GM11168 (cell line): ENCODE measurements at regions not wholly inside any gene's neighbourhood (a gene's known extent, or its start where the extent isn't known, plus 50 kb on each side); places are given as distances from the start of the nearest gene placed in this dataset.

Experiments used
- in situ Hi-C: fragments of 300-500 bp; cut with MboI; formaldehyde crosslinking; loops from one replicate; pipeline ENCODE4 v1.12.0; 2022; ENCODE audit warnings: low sequenced_read_pairs; ENCODE audit not compliant: unreplicated experiment

DNA sequence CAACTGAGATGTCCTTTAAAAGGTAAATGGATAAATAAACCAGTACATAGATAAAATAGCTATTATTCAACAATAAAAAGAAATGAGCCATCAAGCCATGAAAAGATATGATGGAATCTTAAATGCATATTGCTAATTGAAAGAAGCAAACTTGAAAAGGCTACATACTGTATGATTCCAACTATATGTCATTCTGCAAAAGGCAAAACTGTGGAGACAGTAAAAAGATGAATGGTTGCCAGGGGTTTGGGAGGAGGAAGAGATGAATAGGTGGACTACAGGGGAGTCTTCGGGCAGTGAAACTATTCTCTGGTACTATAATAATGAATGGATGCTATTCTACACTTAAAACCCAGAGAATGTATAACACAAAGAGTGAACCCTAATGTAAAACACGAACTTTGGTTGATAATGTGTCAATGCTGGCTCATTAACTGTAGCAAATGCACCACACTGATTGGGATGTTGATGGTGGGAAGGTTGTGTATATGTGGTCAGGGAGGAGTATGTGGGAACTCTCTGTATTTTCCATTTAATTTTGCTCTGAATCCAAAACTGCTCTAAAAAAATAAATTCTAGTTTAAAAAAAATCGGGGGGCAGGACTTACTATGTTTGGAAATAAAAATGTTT is 73.7 kb upstream of the MYCN start:
- in situ Hi-C loops = no loop called here

DNA sequence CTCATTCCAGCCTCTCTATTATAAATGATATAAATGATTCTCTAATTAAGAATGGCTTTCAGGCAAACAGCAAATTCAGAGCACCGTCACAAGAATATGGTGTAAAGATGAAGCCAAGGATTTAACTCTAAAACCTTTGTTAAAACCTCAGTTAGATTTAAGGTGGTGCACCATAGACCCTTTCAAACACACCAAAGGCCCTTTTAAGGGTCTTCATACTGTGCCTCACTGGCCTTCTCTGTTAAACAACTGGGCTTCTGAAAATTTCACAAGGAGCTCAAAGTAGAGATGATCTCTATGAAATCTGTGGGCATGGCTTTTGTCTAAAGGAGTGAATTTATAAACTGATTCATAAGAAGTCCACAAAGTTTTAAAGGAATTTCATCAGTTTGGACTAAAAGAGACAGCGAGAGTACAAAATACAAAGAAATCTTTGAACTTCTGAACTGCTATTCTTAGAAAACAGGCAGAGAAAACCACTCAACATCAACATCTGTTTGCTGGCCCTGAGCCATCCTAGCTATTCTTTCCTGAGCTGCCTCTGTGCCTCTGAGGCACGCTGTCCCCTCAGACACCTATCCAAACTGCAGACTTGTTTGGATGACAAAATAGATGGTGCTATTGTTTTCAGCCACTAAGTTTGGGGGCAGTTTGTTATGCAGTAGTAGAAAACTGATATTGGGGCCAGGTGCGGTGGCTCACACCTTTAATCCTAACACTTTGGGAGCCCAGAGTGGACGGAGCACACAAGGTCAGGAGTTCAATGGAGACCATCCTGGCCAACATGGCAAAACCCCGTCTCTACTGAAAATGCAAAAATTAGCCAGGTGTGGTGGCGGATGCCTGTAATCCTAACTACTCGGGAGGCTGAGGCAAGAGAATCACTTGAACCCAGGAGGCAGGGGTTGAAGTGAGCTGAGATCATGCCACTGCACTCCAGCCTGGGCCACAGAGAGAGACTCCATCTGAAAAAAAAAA is 72.9 kb upstream of the MYCN start:
- in situ Hi-C loops = no loop called here

DNA sequence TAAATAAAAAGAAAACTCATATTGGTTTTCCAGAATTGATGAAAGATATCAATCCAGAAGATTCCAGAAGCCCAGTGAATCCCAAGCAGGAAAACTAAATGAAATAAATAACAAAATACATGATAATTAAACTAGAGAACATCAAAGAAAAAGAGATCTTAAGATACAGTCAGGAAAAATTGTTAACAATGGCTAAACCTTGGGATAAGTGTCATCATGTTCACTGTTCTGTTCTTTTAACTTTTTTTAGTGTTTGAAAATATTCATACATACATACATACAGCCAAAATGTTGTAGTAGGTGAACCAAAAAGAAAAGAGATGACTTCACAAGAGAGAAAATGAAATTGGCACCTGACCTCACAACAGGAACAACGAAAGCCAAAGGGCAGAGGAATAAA is 72.2 kb upstream of the MYCN start:
- in situ Hi-C loops = no loop called here

DNA sequence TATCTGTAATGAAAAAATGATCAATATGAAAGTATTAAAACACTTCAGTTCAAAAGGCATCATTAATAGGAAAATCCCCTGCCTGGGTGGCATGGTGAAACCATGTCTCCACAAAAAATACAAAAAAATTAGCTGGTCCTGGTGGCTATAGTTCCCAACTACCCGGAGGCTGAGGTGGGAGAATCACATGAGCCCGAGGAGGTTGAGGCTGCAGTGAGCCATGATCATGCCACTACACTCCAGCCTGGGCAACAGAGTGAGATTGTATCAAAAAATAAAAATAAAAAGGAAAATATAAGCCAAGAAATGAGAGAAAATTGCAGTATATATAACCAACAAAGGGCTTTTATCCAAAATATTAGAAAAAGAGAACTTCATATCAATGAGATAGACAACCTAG is 71.6 kb upstream of the MYCN start:
- in situ Hi-C loops = no loop called here

DNA sequence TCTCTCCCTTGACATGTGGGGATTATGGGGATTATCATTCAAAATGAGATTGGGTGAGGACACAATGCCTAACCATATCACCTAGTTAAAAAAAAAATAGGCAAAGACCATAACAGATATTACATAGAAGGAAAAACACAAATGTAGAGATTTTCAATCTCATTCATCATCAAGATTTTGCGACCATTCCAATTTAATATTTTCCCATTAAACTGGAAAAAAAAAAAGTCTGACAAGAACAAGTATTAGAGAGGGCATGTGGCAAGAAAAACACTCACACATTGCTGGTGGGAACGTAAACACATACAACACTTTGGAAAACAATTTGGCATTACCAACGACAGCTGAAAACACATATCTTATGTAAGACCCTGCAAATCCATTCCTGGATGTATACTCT is 71.0 kb upstream of the MYCN start:
- in situ Hi-C loops = no loop called here

DNA sequence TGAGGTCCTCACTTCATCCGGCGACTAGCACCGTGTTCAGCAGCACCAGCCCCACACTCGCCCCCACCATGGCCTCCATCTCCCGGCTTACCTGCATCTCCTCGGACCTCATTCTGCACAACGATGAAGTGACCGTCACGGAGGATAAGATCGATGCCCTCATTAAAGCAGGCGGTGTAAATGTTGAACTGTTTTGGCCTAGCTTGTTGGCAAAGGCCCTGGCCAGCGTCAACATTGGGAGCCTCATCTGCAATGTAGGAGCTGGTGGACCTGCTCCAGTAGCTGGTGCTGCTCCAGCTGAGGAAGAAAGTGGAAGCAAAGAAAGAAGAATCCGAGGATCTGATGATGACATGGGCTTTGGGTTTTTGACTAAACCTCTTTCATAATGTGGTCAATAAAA is 70.5 kb upstream of the MYCN start:
- in situ Hi-C loops = no loop called here

DNA sequence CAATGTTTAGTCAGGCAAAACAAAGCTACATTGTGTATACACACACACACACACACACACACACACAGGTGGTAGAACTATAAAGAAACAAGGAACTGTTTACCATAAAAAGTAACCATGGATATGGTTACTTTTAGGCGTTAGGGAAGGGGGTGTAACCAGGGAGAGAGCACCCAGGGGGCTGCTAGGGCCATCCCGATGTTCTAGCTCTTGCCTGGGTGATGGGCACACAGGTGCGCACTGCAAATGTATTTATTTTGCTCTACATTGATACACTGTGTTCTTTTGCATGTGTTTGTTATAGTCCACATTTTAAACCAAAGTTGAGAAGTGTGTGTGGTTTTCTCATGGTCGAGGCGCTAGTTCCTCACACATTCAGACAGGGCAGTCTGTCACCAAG is 69.8 kb upstream of the MYCN start:
- in situ Hi-C loops = no loop called here

DNA sequence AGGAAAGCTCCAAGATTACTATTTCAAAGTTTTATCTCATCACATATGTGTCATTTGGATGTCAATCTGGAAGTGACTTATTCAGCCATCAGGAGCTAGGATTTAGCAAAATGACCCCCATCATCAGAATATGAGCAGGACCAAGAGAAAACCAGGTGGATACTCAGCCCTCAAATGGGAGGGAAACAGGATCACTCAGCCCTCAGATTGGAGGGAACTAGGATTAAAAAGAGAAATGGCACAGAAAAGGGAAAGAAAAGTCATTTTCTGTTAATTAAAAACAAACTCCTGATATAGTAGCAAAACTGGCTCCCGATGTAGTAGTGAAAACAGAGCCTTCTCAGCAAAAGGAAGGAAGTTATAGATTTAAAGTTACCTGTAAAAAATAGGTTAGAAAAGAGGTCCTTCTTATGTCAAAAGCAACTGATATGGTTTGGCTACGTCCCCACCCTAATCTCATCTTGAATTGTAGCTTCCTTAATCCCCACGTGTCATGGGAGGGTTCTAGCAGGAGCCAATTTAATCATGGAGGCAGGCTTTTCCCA is 69.0 kb upstream of the MYCN start:
- in situ Hi-C loops = no loop called here

DNA sequence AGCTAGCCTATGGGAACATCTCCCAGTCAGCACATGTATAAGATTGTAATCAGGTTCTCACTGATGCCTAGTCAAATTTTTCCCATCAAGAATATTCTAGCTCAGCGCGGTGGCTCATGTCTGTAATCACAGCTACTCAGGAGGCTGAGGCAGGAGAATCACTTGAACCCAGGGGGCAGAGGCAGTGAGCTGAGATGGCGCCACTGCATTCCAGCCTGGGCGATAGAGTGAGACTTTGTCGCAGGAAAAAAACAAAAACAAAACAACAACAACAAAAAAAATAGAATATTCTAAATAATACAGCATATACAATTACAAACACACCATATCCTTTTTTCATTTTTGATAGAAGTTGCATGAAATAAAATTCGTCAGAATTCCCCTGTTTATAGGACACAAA is 67.5 kb upstream of the MYCN start:
- in situ Hi-C loops = no loop called here

DNA sequence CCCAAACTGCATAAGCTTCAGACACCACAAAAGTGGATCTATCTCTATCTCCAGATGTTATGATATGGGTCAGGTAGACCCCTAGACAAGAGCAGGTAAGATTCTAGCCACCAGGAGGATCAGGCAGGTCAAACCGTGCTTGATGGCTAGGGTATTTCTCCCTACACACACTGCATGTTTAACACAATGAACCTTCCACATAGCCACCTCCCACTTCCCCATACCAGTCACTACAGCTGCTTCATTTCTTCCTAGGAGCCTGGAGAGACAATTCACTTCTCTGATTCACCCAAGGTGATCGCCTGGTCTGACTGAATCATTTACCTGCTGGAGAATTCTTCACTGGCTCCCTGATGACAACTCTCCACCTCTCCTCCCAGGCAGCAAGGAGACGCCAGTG is 66.0 kb upstream of the MYCN start:
- in situ Hi-C loops = no loop called here

DNA sequence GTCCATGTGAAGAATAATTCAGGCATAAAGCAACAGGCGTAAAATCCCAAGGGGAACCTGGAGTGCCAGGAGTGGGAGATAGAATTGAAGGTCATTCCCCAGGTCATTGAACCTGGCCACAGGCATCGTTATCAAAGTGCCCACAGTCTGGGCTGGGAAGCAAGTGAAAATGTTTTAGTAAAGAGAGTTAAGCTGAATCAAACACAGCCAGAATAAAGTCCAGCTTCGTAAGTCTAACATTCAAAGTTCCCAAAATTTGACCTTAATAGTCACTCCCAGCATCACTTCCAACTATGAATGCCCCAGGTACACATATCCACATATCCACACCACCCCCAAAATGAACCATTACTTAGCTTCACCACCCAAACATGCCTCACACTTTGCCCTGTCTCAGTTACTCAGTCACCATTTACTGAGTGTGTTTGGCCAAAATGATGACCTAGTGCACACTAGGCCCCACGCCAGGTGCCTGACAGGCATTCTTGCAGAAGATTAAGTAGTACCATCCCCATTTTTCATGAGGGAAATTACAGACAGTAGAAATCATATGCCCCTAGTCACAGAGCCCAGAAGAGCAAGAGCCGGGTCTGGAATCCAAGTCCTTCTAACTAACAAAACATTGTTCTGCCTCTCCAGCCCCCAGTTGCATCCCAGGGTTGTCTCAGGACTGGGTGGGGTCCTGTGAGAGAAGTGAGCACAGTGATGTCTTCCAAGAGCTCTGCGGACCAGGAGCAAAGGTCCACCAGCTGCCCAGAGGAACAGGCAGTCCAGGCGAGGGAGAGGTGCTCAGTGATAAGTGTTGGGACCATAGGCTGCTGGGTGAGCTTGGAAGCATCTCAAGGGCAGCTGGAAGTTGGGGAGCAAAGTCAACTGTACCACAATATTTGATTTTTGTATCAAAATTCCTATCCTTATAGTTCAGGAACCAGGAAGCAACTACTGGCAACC is 65.2 kb upstream of the MYCN start:
- in situ Hi-C loops = no loop called here

DNA sequence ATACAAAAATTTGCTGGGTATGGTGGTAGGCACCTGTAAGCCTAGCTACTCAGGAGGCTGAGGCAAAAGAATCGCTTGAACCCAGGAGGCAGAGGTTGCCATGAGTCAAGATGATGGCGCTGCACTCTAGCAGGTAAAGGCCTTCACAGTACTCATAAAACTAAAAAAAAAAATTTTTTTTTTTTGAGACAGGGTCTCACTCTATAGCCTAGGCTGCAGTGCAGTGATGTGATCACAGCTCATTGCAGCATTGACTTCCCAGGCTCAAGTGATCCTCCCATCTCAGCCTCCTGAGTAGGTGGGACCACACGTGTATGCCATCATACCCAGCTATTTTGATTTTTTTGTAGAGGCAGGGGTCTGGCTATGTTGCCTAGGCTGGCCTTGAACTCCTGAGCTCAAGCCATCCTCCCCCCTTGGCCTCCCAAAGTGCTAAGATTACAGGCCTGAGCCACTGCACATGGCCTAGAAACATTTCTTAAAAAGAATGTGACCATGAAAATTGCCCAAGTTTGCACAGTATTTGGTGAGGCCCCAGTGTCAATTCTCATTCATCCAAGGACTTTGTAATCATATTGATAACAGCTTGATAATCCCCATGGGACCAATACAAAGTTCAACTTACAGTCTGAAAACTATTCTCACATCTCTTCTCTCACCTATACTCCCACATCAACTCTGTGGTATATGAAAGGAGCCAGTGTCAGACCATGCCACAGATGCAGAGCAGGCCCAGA is 64.2 kb upstream of the MYCN start:
- in situ Hi-C loops = no loop called here

DNA sequence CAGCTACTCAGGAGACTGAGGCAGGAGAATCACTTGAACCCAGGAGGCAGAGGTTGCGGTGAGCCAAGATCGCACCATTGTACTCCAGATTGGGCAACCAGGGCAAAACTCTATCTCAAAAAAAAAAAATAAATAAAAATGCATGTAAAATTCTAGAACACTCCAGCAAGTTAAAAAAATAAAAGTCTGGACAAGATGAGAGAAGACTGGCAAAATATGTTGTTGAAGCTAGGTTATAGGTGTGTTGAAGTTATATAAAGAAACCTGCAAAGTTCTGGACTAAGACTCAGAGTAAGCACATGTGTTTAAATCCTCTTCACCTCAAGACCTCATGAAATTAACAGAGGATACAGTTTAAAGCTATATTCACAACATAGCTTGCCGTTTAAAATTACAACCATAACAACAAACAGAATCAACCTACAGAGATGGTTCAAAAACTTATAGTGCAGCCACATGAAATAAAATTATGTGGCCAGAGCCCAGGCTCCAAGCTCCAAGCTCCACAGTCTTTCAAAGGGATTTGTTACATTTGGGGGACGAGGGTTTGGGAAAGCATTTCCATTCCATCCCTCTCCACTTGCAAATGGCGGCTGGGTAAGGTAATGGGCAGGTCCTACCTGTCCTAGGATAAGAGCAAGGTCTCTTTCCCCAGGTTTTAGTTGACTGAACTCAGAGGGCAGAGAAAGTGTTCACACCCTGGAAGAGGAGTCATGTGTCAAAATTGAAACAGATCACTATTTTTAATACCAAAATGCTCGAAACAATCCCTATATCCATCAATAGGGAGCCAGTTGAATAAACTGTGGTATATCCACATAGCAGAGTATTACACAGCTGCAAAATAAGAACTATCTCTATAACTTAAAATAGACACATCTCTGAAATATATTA is 59.9 kb upstream of the MYCN start:
- in situ Hi-C loops = no loop called here

DNA sequence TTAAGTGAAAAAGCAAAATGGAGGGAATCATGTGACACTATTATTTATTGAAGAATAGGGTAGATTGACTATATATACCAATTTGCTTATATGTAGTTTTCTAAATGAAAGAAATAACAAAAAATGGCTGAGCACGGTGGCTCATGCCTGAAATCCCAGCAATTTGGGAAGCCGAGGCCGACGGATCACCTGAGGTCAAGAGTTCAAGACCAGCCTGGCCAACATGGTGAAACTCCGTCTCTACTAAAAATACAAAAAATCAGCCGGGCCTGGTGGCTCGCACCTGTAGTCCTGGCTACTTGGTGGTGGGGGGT is 59.3 kb upstream of the MYCN start:
- in situ Hi-C loops = no loop called here

DNA sequence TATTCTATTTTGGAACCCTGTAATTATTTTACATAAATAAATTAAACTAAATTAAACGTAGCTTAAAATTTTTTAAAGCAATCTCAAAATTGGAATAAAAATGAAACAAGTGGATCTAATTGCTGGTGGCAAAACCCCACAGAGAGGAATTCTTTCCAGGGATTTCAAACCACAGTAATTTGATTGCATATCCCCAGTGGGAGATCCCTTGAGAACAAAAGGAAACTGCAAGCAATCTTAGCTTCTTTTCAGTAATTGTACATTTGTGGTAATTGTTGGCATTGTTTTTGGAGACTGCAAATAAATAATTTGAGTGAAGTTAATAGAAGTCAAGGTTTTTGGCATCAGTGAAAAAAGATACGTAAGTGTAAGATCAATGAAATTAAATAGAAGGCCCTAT is 58.7 kb upstream of the MYCN start:
- in situ Hi-C loops = no loop called here

DNA sequence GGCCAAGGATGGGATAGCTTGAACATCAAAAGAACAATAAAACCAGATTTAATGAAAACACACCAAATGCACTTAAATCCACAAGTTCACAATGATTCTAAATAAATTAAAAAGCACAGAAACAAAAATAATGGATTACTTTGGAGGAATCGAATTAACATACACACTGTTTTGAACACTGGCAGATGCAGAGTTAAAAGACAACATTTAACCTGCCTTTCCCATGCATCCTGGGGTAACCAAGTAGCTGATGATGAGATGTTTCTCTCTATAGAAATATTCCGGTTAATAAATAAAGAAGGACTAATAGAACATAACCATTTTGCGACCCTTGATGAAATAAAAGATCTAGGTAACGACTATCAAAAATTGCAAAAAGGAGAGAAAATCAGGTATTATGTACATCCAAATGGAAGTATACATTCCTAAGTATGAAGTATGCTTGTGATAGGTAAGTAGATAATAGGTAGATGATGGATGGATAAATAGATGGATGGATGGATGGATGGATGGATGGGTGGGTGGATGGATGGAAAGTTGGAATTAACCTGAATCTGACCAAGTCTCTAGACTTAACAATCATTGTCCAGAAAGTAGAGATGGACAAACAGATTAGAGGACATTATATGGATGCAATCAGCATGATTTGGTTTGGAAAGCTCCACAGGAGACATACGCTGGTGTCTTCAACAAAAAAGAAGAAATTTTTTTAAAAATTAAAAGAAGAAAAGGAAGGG is 57.4 kb upstream of the MYCN start:
- in situ Hi-C loops = no loop called here

DNA sequence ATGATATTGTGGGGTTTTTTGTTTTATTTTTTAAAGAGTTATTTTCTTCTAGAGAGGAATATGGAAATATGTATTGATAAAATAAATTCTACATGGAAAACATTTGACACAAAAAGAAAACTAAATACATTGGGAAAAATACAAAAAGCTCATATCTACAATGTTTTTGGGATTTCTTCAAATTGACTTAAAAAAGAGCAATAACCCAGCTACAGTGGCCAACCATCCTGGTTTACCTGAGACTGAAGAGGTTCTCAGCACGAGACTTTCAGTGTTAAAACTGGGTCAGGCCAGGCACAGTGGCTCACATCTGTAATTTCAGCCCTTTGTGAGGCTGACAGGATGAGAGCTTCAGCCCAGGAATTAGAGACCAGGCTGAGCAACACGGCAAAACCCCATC is 56.7 kb upstream of the MYCN start:
- in situ Hi-C loops = no loop called here

DNA sequence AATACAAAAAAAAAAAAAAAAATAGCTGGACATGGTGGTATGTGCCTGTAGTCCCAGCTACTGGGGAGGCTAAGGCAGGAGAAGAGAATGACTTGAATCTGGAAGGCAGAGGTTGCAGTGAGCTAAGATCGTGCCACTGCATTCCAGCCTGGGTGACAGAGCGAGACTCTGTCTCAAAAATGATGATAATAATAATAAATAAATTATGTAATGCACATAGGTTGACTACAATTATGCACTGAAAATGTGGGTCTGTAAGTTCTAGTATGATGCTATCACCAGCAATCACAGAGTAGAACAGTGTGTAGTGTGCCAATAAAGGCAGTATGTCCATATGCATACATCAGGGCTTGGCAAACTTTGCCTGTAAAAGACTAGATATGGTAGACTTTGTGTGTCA is 55.6 kb upstream of the MYCN start:
- in situ Hi-C loops = no loop called here
